ENCODE measurements at regions not wholly inside any gene's neighbourhood (a gene's known extent, or its start where the extent isn't known, plus 50 kb on each side); places are given as distances from the start of the nearest gene placed in this dataset.

GRCh38 chr5:68352166-68352565 lies 136.6 kb downstream of the PIK3R1 start:
- DNase-seq (ENCODE audit: low spot score) = no peak

GRCh38 chr5:68353605-68354004 lies 138.0 kb downstream of the PIK3R1 start:
- DNase-seq (ENCODE audit: low spot score) = no peak

DNA sequence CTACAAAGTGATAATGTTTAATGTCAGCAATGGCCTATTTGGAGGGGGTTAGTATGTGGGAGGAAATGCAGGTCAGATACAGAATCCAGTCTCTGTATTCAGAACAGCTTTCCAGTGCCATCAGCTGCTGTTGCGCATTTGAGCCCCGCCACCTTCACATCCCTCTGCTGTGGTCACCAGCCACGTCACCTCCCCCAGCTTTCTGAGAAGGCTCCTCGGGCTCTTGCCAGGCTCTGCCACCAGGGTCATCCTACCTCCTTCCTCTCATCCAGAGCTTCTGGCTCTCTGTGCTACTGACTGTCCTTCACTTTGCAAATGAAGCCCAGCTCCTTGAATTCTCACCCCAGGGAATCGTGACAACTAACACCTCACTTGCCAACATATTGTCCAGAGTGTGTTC lies 138.8 kb downstream of the PIK3R1 start:
- DNase-seq (ENCODE audit: low spot score) = no peak

- DNase-seq (ENCODE audit: low spot score) = no peak
Measured at GRCh38 chr5:68356216-68356615, 140.7 kb downstream of the PIK3R1 start.

GRCh38 chr5:68356623-68357022 lies 141.1 kb downstream of the PIK3R1 start:
- no peak for DNase-seq (ENCODE audit: low spot score)

- DNase-seq (ENCODE audit: low spot score) = no peak
Measured at GRCh38 chr5:68359699-68360098, 144.1 kb downstream of the PIK3R1 start.

DNA sequence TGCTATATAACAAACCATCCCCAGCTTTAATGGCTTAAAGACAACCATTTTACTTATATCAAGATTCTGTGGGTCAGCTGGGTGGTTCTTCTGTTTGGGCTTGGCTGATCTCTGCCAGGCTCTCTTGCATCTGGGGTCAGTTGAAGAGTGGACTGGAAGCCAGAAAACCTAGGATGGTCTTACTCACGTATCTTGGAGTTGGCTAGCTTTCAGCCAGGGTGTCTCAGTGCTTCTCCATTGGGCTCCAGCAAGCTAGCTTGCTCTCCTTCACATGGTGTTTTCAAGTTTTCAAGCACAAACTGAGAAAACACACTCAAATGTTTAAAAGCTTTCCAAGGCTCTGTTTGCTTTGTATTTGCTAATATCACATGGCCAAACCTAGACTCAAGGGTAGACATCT lies 146.8 kb downstream of the PIK3R1 start:
- no peak for DNase-seq (ENCODE audit: low spot score)

DNA sequence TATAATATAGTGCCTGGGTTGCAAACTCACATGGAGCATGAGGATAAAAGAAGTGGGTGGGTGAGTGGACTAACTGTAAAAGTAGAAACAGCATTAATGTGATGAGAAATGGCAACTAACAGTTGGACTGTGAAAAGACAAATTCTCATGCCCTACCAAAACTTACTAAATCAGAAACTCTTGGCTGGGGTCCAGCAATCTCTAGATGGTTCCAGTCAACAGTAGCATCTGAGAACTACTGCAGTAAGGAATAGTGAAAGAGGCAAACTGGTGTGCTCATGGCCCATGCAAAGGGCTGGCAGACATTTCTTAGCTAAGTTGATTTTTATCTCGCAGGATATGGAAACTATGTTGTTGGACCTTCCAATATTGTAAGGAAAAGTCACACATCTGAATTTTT lies 150.3 kb downstream of the PIK3R1 start:
- no peak for DNase-seq (ENCODE audit: low spot score)

- no peak for DNase-seq (ENCODE audit: low spot score)
Measured at GRCh38 chr5:68367287-68367686, 151.7 kb downstream of the PIK3R1 start.

GRCh38 chr5:68367717-68368116 lies 152.2 kb downstream of the PIK3R1 start:
- no peak for DNase-seq (ENCODE audit: low spot score)

DNA sequence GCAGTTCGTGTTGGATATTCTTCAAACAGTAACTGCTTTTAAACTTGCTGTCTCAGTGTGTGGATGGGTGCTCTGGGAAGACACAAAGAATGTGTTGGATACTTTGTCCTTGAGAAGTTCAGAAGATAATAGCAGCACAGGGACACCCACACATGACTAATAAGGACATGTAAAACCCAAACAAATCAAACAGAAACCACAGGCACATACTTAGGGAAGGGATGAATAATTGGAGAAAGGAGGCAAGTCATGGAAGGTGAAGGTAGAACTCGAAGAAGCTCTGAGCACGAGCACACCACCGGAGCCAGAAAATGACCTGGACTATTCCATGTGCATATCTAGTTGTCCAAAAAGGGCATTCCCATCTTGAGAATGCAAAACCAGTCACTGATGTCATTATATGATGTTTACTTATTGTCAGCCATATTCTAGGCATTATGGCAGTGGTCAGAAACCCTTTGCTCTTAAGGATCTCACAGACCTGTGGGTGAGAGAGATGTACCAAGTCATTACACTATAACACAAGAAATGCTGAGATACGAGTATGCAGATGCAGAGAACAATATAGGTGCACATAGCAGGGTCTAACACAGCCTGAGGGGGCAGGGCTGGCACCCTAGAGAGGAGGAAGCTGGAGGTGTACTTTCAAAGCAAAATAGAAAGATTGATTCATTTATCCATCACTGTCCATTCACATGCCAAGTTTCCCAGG lies 152.9 kb downstream of the PIK3R1 start:
- no peak for DNase-seq (ENCODE audit: low spot score)

GRCh38 chr5:68369023-68369359 lies 153.4 kb downstream of the PIK3R1 start:
- no peak for DNase-seq (ENCODE audit: low spot score)

GRCh38 chr5:68369457-68370125 lies 154.0 kb downstream of the PIK3R1 start:
- DNase-seq (ENCODE audit: low spot score) = no peak

DNA sequence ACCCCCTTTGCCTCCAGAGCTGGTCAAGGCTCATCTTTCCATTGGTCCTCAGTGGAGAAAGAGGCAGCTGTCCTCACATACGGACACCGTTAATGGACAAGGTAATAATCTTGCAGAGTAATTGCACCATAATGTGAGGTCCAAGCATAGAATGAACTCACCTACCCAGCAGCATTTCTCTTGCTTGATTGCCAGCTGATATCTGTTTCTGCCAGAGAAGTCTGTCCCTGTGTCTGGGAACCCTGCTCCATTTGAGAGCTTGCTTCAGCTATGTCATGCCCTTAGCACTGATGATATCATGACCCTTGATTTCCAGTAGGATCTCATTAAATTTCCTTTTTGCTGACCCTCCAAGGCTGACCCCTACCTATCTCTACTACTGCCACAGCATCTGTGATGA lies 154.6 kb downstream of the PIK3R1 start:
- no peak for DNase-seq (ENCODE audit: low spot score)

DNA sequence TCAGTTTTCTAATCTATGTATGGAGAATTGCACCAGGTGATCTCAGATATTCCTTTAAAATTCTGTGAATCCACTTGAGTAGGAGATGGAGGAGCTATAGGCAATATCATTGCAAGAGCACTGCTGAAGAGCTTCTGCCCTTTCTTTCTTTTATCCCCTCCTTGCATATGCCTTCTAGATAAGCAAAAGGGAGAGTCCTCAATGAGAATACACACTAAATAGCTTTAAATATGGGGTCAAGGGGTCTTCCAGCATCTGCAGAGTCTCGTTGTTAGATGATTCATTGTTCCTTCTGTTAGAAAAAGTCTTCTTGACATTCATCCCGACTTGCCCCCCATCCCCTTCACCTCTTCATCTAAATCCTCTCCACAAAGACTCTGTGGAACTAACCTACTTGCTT lies 156.1 kb downstream of the PIK3R1 start:
- DNase-seq (ENCODE audit: low spot score) = no peak

DNA sequence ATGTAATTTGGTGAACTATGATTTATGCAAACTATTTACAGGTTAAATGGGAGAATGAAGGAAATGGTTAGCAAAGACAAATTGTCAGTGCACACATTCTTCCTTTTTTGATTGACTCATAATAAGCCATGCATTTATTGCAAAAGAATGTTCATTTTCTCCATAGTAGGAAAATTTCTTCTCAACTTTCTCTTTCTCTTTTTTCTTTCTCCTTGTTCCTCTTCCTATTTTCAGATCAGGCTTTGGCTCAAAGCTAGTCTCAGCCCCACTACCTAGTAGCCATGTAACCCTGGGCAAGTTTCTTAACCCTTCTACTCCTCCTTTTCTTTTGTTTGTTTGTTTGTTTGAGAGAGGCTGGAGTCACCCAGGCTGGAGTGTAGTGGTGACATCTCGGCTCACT lies 156.6 kb downstream of the PIK3R1 start:
- no peak for DNase-seq (ENCODE audit: low spot score)

DNA sequence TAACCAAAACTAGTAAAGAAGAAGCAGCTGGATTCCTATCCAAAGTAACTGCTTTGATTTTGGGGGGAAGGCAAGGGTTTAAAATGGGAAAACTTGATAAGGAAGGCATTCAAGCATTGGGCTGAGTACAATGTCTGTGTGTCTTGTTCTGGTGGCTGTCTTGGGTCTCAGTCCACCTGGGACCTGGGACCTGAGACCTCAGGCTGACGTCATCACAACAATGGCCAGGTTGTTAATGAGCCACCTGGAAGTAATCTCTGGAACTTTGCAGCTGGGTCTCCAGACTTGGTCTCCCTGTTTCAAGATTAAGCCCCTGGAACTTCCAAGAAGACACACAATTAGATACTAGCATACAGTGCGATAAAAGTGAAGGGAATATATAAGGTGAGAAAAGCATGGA lies 157.5 kb downstream of the PIK3R1 start:
- no peak for DNase-seq (ENCODE audit: low spot score)

DNA sequence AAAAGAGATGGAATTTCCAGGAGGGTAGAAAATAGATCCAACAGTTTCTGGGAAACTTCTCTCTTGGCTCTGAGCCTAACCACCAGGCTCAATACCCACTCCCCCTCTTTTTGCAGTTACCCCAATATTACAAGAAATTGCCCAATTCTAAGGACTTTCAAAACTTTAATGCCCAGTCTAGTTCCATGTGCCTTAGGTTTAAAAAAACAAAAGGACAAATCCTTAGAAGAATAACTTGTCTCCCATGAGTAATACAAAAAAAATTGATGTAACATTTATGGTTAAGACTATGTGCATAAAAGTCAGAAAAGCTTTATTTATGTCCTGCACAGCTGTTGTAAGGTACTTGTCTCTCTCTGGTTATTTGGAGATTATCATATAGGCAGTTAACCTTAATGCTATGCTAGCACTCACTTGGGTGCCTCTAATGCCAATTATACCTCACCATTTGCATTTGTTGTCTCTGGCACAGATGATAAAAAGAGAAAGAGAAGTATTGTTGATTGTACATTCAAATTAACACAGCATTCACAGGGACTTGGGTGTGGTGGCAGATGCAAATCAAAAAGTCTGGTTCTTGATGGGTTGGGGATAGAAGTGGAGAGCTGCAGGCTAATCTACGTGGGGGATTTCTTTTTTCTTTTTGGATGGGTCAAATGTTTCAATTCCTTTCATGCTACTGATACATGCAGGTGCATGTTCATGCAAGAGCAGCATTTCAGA lies 159.4 kb downstream of the PIK3R1 start:
- DNase-seq (ENCODE audit: low spot score) = no peak

GRCh38 chr5:68375540-68375939 lies 160.0 kb downstream of the PIK3R1 start:
- DNase-seq (ENCODE audit: low spot score) = no peak

DNA sequence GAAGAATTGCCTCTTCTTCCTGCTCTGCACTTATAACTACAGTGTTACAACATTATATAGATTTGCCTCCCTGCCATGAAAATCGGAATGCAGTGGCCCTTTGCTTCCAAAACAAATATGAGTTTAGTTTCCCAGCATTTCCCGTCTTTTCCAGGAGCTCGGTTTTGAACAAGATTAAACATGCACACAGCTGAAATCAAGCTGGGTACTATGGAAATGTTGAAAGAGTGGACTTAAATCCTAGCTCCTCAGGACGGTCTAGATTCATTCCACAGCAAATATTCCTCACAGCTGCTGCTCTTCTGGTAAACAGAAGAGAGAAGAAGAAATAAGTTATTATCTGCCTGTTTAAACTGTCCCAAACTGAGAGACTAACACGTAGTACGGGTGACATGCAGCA lies 161.4 kb downstream of the PIK3R1 start:
- no peak for DNase-seq (ENCODE audit: low spot score)

DNA sequence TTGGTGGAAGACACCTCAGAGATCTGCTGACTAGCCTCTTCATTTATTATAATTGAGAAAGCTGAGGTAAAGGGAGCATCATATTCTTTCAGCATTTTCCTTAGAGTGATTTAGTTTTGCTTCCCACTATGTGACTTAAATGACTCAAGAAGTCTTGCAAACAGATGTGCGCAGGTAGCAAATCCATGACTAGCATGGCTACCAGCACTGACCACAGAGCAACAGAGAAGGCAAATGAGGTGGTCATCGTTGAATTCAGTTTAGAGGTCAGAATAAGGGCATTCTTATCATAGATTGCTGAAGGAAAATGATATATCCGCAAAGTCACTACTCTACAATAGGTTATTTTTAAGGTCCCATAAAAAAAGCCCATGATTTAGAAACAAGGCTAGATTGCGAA lies 162.2 kb downstream of the PIK3R1 start:
- no peak for DNase-seq (ENCODE audit: low spot score)

GRCh38 chr5:68378204-68378820 lies 162.8 kb downstream of the PIK3R1 start:
- DNase-seq (ENCODE audit: low spot score) = no peak

All from ecto neural progenitor cell (in vitro differentiated cells).